Vagina (tissue), 2 donors: ENCODE measurements at regions not wholly inside any gene's neighbourhood (a gene's known extent, or its start where the extent isn't known, plus 50 kb on each side); places are given as distances from the start of the nearest gene placed in this dataset.

ENCODE experiments used
- DNase-seq, 2 donors: peaks; one replicate each; pipeline ENCODE4 v3.0.0-alpha.2; 2017; ENCODE audit errors: extremely low spot score in 2 of 2
- H3K27ac ChIP-seq: fragments of 200-600 bp; sonication (generic); one replicate; pipeline ENCODE4 v1.5.1; 2019
- H3K27me3 ChIP-seq: fragments of 200-600 bp; sonication (generic); one replicate; pipeline ENCODE4 v1.5.1; 2019
- H3K36me3 ChIP-seq, 2 donors: fragments of 200-600 bp; sonication (generic); one replicate each; pipeline ENCODE4 v1.5.1; 2017 to 2019
- H3K4me1 ChIP-seq: fragments of 200-600 bp; sonication (generic); one replicate; pipeline ENCODE4 v1.5.1; 2019
- H3K4me3 ChIP-seq, 2 donors: fragments of 200-600 bp; sonication (generic); 1 replicate in 1 of 2; 2 replicates in 1 of 2; pipeline ENCODE4 v1.5.1; 2016 to 2019
- H3K9me3 ChIP-seq: fragments of 200-600 bp; sonication (generic); one replicate; pipeline ENCODE4 v1.5.1; 2019
- POLR2A ChIP-seq, 2 donors: fragments of 450-650 bp; IDR thresholded peaks; one replicate each; pipeline ENCODE4 v1.6.1; 2017; ENCODE audit warnings: antibody characterized with exemption in 2 of 2, mild to moderate bottlenecking in 2 of 2, moderate library complexity in 2 of 2
- POLR2AphosphoS5 ChIP-seq, 2 donors: sonication (generic); formaldehyde crosslinking; IDR thresholded peaks; one replicate each; pipeline ENCODE4 v1.9.0; 2017; ENCODE audit warnings: antibody characterized with exemption in 2 of 2, mild to moderate bottlenecking in 2 of 2, low read depth in 1 of 2; ENCODE audit not compliant: insufficient read depth in 1 of 2
- intact Hi-C: fragments of 100-400 bp; cut with DNase I; formaldehyde crosslinking; loops from one replicate; pipeline ENCODE4 v1.15.1; 2023
- TF ChIP-seq, protein P1 (sequence below), 3 experiments: fragments of 450-650 bp in 2 of 3; fragments of 200-600 bp in 1 of 3; sonication (generic) in 1 of 3; IDR thresholded peaks; one replicate each; pipeline ENCODE4 v1.5.1; 2017 to 2019; ENCODE audit warnings: antibody characterized with exemption in 3 of 3, mild to moderate bottlenecking in 2 of 3, moderate library complexity in 2 of 3

DNA sequence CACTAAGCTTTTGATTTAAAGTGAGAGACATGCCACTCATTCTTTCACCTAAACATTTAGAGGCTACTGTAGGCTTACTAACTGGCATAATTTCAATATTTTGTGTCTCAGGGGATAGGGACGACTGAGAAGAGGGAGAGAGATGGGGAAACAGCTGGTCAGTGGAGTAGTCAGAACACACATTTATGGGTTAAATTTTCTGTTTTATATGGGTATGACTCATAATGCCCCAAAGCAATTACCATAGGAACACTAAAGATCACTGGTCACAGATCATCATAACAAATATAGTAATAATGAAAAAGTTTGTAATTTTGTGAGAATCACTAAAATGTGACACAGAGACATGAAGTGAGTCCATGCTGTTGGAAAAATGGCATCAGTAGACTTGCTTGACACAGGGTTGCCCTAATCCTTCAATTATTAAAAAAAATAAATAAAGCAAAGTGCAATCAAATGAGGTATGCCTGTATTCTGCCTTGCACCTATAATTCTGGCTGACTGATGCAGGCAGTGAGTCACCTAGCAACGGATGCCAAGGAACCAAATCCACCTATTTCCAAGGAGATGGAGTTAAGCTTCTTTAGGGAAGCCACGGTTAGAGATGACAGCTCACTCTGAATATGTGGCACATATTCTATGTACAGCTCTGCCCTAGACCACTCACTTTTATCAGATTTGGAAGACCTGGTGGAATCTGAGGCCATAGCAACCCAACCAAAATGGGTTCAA lies 166.1 kb downstream of the MARCHF11 start:
- Histone ChIP-seq H3K36me3 (no peaks in the 10 kb centered on the region), H3K9me3 (no peaks in the 10 kb centered on the region), H3K27me3 (no peaks in the 10 kb centered on the region), H3K27ac (no peak overlapping the region), H3K4me3 (no peak overlapping the region), H3K4me1 (no peaks in the 10 kb centered on the region)
- TF ChIP-seq POLR2AphosphoS5 (IDR thresholded peaks at IDR 0.05; ENCODE audit: insufficient read depth in 1 of 2, low read depth in 1 of 2) (no peak), POLR2A (IDR thresholded peaks at IDR 0.05) (no peak)
- TF ChIP-seq, protein P1, sequence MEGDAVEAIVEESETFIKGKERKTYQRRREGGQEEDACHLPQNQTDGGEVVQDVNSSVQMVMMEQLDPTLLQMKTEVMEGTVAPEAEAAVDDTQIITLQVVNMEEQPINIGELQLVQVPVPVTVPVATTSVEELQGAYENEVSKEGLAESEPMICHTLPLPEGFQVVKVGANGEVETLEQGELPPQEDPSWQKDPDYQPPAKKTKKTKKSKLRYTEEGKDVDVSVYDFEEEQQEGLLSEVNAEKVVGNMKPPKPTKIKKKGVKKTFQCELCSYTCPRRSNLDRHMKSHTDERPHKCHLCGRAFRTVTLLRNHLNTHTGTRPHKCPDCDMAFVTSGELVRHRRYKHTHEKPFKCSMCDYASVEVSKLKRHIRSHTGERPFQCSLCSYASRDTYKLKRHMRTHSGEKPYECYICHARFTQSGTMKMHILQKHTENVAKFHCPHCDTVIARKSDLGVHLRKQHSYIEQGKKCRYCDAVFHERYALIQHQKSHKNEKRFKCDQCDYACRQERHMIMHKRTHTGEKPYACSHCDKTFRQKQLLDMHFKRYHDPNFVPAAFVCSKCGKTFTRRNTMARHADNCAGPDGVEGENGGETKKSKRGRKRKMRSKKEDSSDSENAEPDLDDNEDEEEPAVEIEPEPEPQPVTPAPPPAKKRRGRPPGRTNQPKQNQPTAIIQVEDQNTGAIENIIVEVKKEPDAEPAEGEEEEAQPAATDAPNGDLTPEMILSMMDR (IDR thresholded peaks at IDR 0.05): no peak
- intact Hi-C loops: no loop called here
- DNase-seq: no peak

DNA sequence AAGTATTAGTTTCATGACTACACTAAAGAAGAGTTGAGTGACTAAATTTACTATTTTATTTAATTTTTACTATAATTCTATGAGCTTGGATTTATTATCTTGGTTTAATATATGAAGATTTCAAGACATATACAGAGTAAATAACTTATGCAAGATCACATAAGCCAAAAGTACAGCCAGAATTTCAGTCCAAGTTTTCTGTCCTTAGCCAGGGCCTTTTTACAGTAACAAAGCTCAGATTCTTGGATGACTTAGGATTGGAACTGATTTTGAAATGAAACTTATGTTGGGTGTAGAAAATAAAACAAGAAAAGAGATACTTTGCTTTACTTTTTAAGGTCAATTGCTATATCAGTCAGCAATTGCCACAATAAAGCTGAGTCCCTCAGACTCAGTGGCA lies 170.3 kb downstream of the MARCHF11 start:
- no peak overlapping the region for H3K4me3 ChIP-seq
- intact Hi-C loops: no loop called here
- no peak for DNase-seq
- no peaks in the 10 kb centered on the region for H3K27me3 ChIP-seq
- no peak overlapping the region for H3K27ac ChIP-seq
- no peaks in the 10 kb centered on the region for H3K36me3 ChIP-seq
- no peak for TF ChIP-seq POLR2A (IDR thresholded peaks at IDR 0.05)
- TF ChIP-seq, protein P1 (IDR thresholded peaks at IDR 0.05): no peak
- TF ChIP-seq POLR2AphosphoS5 (IDR thresholded peaks at IDR 0.05; ENCODE audit: insufficient read depth in 1 of 2, low read depth in 1 of 2): no peak
- H3K4me1 ChIP-seq: no peaks in the 10 kb centered on the region
- H3K9me3 ChIP-seq: no peaks in the 10 kb centered on the region

DNA sequence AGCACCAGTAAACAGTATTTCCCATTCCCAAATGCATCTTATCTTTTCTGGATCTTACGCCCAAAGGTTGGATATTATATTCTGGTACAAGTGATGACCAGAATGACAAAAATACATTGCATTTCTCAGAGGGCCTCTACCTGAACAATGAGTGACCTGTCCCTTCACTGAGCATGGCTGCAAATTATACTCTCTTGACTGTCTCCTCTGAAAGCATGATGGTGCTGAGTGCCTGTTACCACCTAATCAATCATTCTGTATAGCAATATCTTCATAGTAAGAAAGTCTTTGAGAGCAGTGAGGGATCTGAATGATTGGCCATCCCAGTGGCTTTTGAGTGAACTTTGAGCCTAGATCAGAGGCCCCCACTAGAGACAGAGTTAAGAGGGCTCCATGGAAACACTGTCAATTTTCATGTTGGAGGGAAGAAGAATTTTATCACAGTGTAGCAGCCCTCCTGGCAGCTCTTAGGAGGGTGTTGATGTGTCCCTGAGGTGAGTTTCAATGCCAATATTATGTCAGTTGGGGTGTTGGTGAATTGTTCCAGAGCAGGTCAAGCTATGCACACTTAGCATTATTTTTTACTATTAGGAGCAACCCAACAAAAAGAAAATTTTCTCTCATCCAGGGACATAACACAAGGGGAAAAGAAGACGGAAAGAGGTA lies 171.7 kb downstream of the MARCHF11 start:
- H3K27me3 ChIP-seq: no peaks in the 10 kb centered on the region
- no peak overlapping the region for H3K27ac ChIP-seq
- no peak for TF ChIP-seq POLR2AphosphoS5 (IDR thresholded peaks at IDR 0.05; ENCODE audit: insufficient read depth in 1 of 2, low read depth in 1 of 2)
- TF ChIP-seq, protein P1 (IDR thresholded peaks at IDR 0.05): no peak
- TF ChIP-seq POLR2A (IDR thresholded peaks at IDR 0.05): no peak
- H3K36me3 ChIP-seq: no peaks in the 10 kb centered on the region
- no peak overlapping the region for H3K4me3 ChIP-seq
- intact Hi-C loops: no loop called here
- no peaks in the 10 kb centered on the region for H3K4me1 ChIP-seq
- H3K9me3 ChIP-seq: no peaks in the 10 kb centered on the region
- DNase-seq: no peak

DNA sequence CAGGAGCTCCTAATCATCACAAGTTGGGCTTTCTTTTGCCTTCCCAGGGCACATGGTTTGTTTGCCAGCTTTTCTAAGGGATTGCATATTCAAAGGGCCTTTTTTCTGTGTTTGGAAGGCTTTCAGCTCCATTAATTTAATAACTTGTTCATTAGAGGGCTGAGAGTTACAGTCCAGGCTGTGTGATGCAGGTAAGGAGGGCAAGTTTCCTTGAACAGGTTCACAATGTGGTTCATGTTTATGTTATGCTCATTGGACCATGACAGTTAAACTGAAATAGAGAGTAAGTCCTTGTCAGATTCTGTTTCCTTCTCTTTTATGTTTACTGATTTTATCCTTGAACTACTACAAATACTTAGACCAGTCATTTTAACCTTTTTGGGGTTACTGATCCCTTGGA lies 174.4 kb downstream of the MARCHF11 start:
- Histone ChIP-seq H3K4me3 (no peak overlapping the region), H3K4me1 (no peaks in the 10 kb centered on the region), H3K36me3 (no peaks in the 10 kb centered on the region), H3K27me3 (no peaks in the 10 kb centered on the region), H3K27ac (no peak overlapping the region), H3K9me3 (no peaks in the 10 kb centered on the region)
- DNase-seq: no peak
- intact Hi-C loops: no loop called here
- no peak for TF ChIP-seq POLR2AphosphoS5 (IDR thresholded peaks at IDR 0.05; ENCODE audit: insufficient read depth in 1 of 2, low read depth in 1 of 2)
- no peak for TF ChIP-seq POLR2A (IDR thresholded peaks at IDR 0.05)
- TF ChIP-seq, protein P1 (IDR thresholded peaks at IDR 0.05): no peak

DNA sequence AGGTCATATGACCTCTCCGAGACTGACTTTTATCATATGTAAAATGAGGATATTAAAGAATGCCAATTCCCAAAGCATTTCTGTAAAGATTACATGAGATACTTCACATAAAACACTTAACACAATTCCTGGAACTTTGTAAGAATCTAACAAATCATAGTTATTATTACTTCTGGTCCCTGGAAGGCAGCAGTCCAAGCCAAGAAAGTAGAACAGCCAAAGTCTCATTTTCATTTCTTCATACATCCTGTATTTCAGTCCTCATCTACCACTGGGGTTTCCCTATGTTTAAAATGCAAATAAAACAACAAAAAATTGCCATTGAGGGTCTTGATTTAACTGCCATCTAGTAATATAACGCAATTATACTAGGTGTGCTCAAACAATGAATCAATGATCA lies 179.5 kb downstream of the MARCHF11 start:
- Histone ChIP-seq H3K9me3 (no peaks in the 10 kb centered on the region), H3K27me3 (no peaks in the 10 kb centered on the region), H3K27ac (no peak overlapping the region), H3K4me3 (no peak overlapping the region), H3K36me3 (no peaks in the 10 kb centered on the region), H3K4me1 (no peaks in the 10 kb centered on the region)
- TF ChIP-seq, protein P1 (IDR thresholded peaks at IDR 0.05): no peak
- TF ChIP-seq POLR2A (IDR thresholded peaks at IDR 0.05) (no peak), POLR2AphosphoS5 (IDR thresholded peaks at IDR 0.05; ENCODE audit: insufficient read depth in 1 of 2, low read depth in 1 of 2) (no peak)
- intact Hi-C loops: no loop called here
- no peak for DNase-seq
